ENCODE measurements at regions not wholly inside any gene's neighbourhood (a gene's known extent, or its start where the extent isn't known, plus 50 kb on each side); places are given as distances from the start of the nearest gene placed in this dataset.

GRCh38 chr5:135139381-135140134 is 105.5 kb upstream of the PITX1 start:
- H3K4me3 ChIP-seq (ENCODE audit: low read depth, low read length): no peak overlapping the region
- no peak for DNase-seq (ENCODE audit: low read depth)
- no peak for TF ChIP-seq CTCF (IDR thresholded peaks at IDR 0.05; ENCODE audit: low read depth, low read length, missing control alignments)

- DNase-seq (ENCODE audit: low read depth): no peak
- TF ChIP-seq CTCF (IDR thresholded peaks at IDR 0.05; ENCODE audit: low read depth, low read length, missing control alignments): no peak
- no peak overlapping the region for H3K4me3 ChIP-seq (ENCODE audit: low read depth, low read length)
Observed at GRCh38 chr5:135138116-135138850, 104.3 kb upstream of the PITX1 start.

GRCh38 chr5:135137146-135137915 is 103.3 kb upstream of the PITX1 start:
- H3K4me3 ChIP-seq (ENCODE audit: low read depth, low read length): no peak overlapping the region
- DNase-seq (ENCODE audit: low read depth): no peak
- TF ChIP-seq CTCF (IDR thresholded peaks at IDR 0.05; ENCODE audit: low read depth, low read length, missing control alignments): no peak

- H3K4me3 ChIP-seq (ENCODE audit: low read depth, low read length): no peak overlapping the region
- TF ChIP-seq CTCF (IDR thresholded peaks at IDR 0.05; ENCODE audit: low read depth, low read length, missing control alignments): no peak
- DNase-seq (ENCODE audit: low read depth): no peak
Observed at GRCh38 chr5:135136546-135136945, 102.5 kb upstream of the PITX1 start.

GRCh38 chr5:135135530-135136226 is 101.7 kb upstream of the PITX1 start:
- no peak for TF ChIP-seq CTCF (IDR thresholded peaks at IDR 0.05; ENCODE audit: low read depth, low read length, missing control alignments)
- no peak overlapping the region for H3K4me3 ChIP-seq (ENCODE audit: low read depth, low read length)
- DNase-seq (ENCODE audit: low read depth): no peak

GRCh38 chr5:135134691-135135381 is 100.8 kb upstream of the PITX1 start:
- no peak for DNase-seq (ENCODE audit: low read depth)
- no peak overlapping the region for H3K4me3 ChIP-seq (ENCODE audit: low read depth, low read length)
- TF ChIP-seq CTCF (IDR thresholded peaks at IDR 0.05; ENCODE audit: low read depth, low read length, missing control alignments): no peak
